H1 (cell line): ENCODE measurements at regions not wholly inside any gene's neighbourhood (a gene's known extent, or its start where the extent isn't known, plus 50 kb on each side); places are given as distances from the start of the nearest gene placed in this dataset.

Experiments
- CTCF ChIA-PET: fragments of 300-600 bp; sonication (Branson Sonifier 250); formaldehyde crosslinking; loops from one replicate; lab custom pipeline; 2021; ENCODE audit not compliant: partially characterized antibody; lab: Charles Lee
- POLR2A ChIA-PET: fragments of 300-600 bp; sonication (Branson Sonifier 250); formaldehyde crosslinking; loops from one replicate; lab custom pipeline; 2021; ENCODE audit warnings: inconsistent platforms; ENCODE audit not compliant: partially characterized antibody; lab: Charles Lee
- DNase-seq, 2 experiments: peaks; one replicate each; pipeline versions ENCODE4 v3.0.0 to v3.0.0-alpha.2; 2010 to 2022; ENCODE audit warnings: low spot score in 2 of 2, low read depth in 1 of 2, mixed read lengths in 1 of 2
- FAIRE-seq: peaks from 2 replicates; lab custom pipeline; 2011; peaks lifted over from hg19 to GRCh38; lab: Jason Lieb, UNC
- H2AFZ ChIP-seq: 2 replicates; pipeline ENCODE4 v1.8.1; 2012; ENCODE audit warnings: low read length, inconsistent platforms
- H2AK5ac ChIP-seq: 2 replicates; pipeline ENCODE4 v1.6.1; 2013; ENCODE audit warnings: low read depth, low read length
- H2BK120ac ChIP-seq: replicated peaks from 2 replicates; pipeline ENCODE3; 2013; ENCODE audit warnings: low read depth, low read length, inconsistent platforms
- H2BK12ac ChIP-seq: 2 replicates; pipeline ENCODE4 v1.6.1; 2013; ENCODE audit warnings: low read depth, low read length
- H2BK15ac ChIP-seq: 2 replicates; pipeline ENCODE4 v1.6.1; 2013; ENCODE audit warnings: low read length
- H2BK20ac ChIP-seq: 2 replicates; pipeline ENCODE4 v1.6.1; 2013; ENCODE audit warnings: low read length
- H2BK5ac ChIP-seq: 2 replicates; pipeline ENCODE4 v1.6.1; 2013; ENCODE audit warnings: low read depth, low read length
- H3K14ac ChIP-seq: 2 replicates; pipeline ENCODE4 v1.6.1; 2013; ENCODE audit warnings: inconsistent platforms; ENCODE audit not compliant: insufficient read length
- H3K18ac ChIP-seq: 2 replicates; pipeline ENCODE4 v1.6.1; 2013; ENCODE audit warnings: low read length; ENCODE audit errors: extremely low read depth
- H3K23ac ChIP-seq: 2 replicates; pipeline ENCODE4 v1.6.1; 2013; ENCODE audit warnings: inconsistent platforms; ENCODE audit not compliant: insufficient read length
- H3K23me2 ChIP-seq: 2 replicates; pipeline ENCODE4 v1.6.1; 2013; ENCODE audit warnings: low read depth, low read length
- H3K27ac ChIP-seq: 2 replicates; pipeline ENCODE4 v1.6.1; 2011; ENCODE audit warnings: low read depth, low read length, inconsistent platforms
- H3K27me3 ChIP-seq, 4 experiments: replicated peaks in 1 of 4; 1 replicate in 1 of 4; 2 replicates in 3 of 4; pipeline versions ENCODE4 v1.6.1 to v1.8.1; 2011 to 2013; ENCODE audit warnings: low read length in 3 of 4, mild to moderate bottlenecking in 3 of 4, inconsistent platforms in 2 of 4, mixed read lengths in 2 of 4, moderate library complexity in 1 of 4; ENCODE audit not compliant: control insufficient read depth in 3 of 4, insufficient read depth in 3 of 4; ENCODE audit errors: extremely low read depth in 1 of 4
- H3K36me3 ChIP-seq, 4 experiments: 2 replicates each; pipeline versions ENCODE4 v1.6.1 to v1.8.1; 2011 to 2013; ENCODE audit warnings: mild to moderate bottlenecking in 4 of 4, low read length in 3 of 4, moderate library complexity in 2 of 4, control low read depth in 1 of 4, inconsistent platforms in 1 of 4; ENCODE audit not compliant: insufficient read depth in 4 of 4, control insufficient read depth in 2 of 4
- H3K4ac ChIP-seq: replicated peaks from 2 replicates; pipeline ENCODE3; 2013; ENCODE audit warnings: low read length, low read depth, mixed read lengths, inconsistent platforms; ENCODE audit not compliant: insufficient read length
- H3K4me1 ChIP-seq, 4 experiments: replicated peaks in 1 of 4; 1 replicate in 1 of 4; 2 replicates in 3 of 4; pipeline versions ENCODE4 v1.6.1 to v1.8.1; 2011 to 2013; ENCODE audit warnings: low read length in 3 of 4, inconsistent platforms in 2 of 4, mixed read lengths in 1 of 4; ENCODE audit not compliant: insufficient read depth in 4 of 4, control insufficient read depth in 3 of 4
- H3K4me2 ChIP-seq, 2 experiments: 2 replicates each; pipeline versions ENCODE4 v1.6.1 to v1.8.1; 2011 to 2013; ENCODE audit warnings: low read depth in 2 of 2, low read length in 2 of 2, control low read depth in 1 of 2, inconsistent platforms in 1 of 2, mild to moderate bottlenecking in 1 of 2; ENCODE audit not compliant: insufficient read depth in 1 of 2
- H3K4me3 ChIP-seq, 4 experiments: fragments of 200-600, 300-600 bp in 1 of 4; sonication (generic), shearing (Covaris generic), sonication (Bioruptor Twin) in 1 of 4; 2 replicates each; pipeline versions ENCODE4 v1.5.1 to v1.8.1; 2011 to 2016; ENCODE audit warnings: low read length in 4 of 4, low read depth in 3 of 4, control low read depth in 2 of 4, inconsistent platforms in 2 of 4, mild to moderate bottlenecking in 2 of 4, mixed read lengths in 1 of 4, moderate library complexity in 1 of 4; ENCODE audit not compliant: insufficient read depth in 2 of 4; ENCODE audit errors: extremely low read depth in 1 of 4
- H3K56ac ChIP-seq: replicated peaks from 2 replicates; pipeline ENCODE3; 2013; ENCODE audit warnings: low read depth, mild to moderate bottlenecking, mixed read lengths, low read length, inconsistent platforms; ENCODE audit not compliant: insufficient read length
- H3K79me1 ChIP-seq: 2 replicates; pipeline ENCODE4 v1.6.1; 2013; ENCODE audit warnings: low read depth, low read length, control low read depth
- H3K79me2 ChIP-seq, 2 experiments: 2 replicates each; pipeline versions ENCODE4 v1.6.1 to v1.8.1; 2012 to 2013; ENCODE audit warnings: low read length in 2 of 2, mild to moderate bottlenecking in 2 of 2, inconsistent platforms in 1 of 2; ENCODE audit not compliant: insufficient read depth in 2 of 2, control insufficient read depth in 1 of 2
- H3K9ac ChIP-seq, 4 experiments: replicated peaks in 1 of 4; 1 replicate in 1 of 4; 2 replicates in 3 of 4; pipeline versions ENCODE4 v1.6.1 to v1.8.1; 2011 to 2013; ENCODE audit warnings: low read depth in 3 of 4, low read length in 3 of 4, control low read depth in 2 of 4, mild to moderate bottlenecking in 2 of 4, moderate library complexity in 2 of 4, inconsistent platforms in 1 of 4; ENCODE audit errors: extremely low read depth in 1 of 4
- H3K9me3 ChIP-seq, 2 experiments: 2 replicates each; pipeline versions ENCODE4 v1.6.1 to v1.8.1; 2012 to 2013; ENCODE audit warnings: mild to moderate bottlenecking in 2 of 2, moderate library complexity in 2 of 2, control low read depth in 1 of 2, inconsistent platforms in 1 of 2, low read depth in 1 of 2, low read length in 1 of 2, mixed read lengths in 1 of 2; ENCODE audit not compliant: insufficient read depth in 2 of 2
- H4K20me1 ChIP-seq, 2 experiments: replicated peaks in 1 of 2; 2 replicates each; pipeline versions ENCODE3 to v1.8.1; 2011 to 2013; ENCODE audit warnings: inconsistent platforms in 2 of 2, low read length in 2 of 2, mild to moderate bottlenecking in 1 of 2; ENCODE audit not compliant: insufficient read depth in 2 of 2, control insufficient read depth in 1 of 2
- H4K5ac ChIP-seq: 2 replicates; pipeline ENCODE4 v1.6.1; 2013; ENCODE audit warnings: low read length, low read depth, mixed read lengths, inconsistent platforms; ENCODE audit not compliant: insufficient read length
- H4K8ac ChIP-seq: 2 replicates; pipeline ENCODE4 v1.8.0; 2013; ENCODE audit warnings: mild to moderate bottlenecking, moderate library complexity, low read length, inconsistent platforms; ENCODE audit not compliant: insufficient read depth; ENCODE audit errors: extremely low read depth
- H4K91ac ChIP-seq: replicated peaks from 2 replicates; pipeline ENCODE3; 2013; ENCODE audit warnings: low read length, mixed read lengths, inconsistent platforms; ENCODE audit not compliant: insufficient read length
- ATF3 ChIP-seq: IDR thresholded peaks from 2 replicates; pipeline ENCODE4 v1.6.1; 2011; ENCODE audit warnings: low read depth, mild to moderate bottlenecking, low read length; ENCODE audit not compliant: insufficient read depth
- CEBPB ChIP-seq: IDR thresholded peaks from 2 replicates; pipeline ENCODE4 v1.6.1; 2012; ENCODE audit warnings: low read depth, low read length
- EGR1 ChIP-seq: IDR thresholded peaks from 2 replicates; pipeline ENCODE4 v1.6.1; 2011; ENCODE audit warnings: low read depth, low read length, borderline replicate concordance
- GTF2F1 ChIP-seq: IDR thresholded peaks from 2 replicates; pipeline ENCODE4 v1.6.1; 2012; ENCODE audit warnings: low read depth, low read length, improper control_type of control experiment, borderline replicate concordance
- HDAC2 ChIP-seq, 2 experiments: fragments of 300-600 bp in 1 of 2; sonication (generic) in 1 of 2; IDR thresholded peaks; 2 replicates each; pipeline ENCODE4 v1.6.1; 2011 to 2012; ENCODE audit warnings: low read depth in 2 of 2, low read length in 2 of 2, mild to moderate bottlenecking in 2 of 2, moderate library complexity in 2 of 2, borderline replicate concordance in 1 of 2, inconsistent platforms in 1 of 2
- POLR2AphosphoS5 ChIP-seq: IDR thresholded peaks from 2 replicates; pipeline ENCODE4 v1.6.1; 2011; ENCODE audit warnings: low read depth, low read length
- SRF ChIP-seq: IDR thresholded peaks from 2 replicates; pipeline ENCODE4 v1.6.1; 2011; ENCODE audit warnings: mild to moderate bottlenecking, low read depth, low read length, moderate library complexity
- TEAD4 ChIP-seq: IDR thresholded peaks from 2 replicates; pipeline ENCODE4 v1.6.1; 2012; ENCODE audit warnings: low read depth, low read length, inconsistent platforms, mixed read lengths
- WGBS, 2 experiments: shearing (Covaris generic) in 1 of 2; methylation state at CpG; one replicate each; pipeline versions ENCODE4 v1.1.6 to v1.1.7; 2013 to 2015; ENCODE audit warnings: low lambda C conversion rate in 2 of 2, mixed read lengths in 2 of 2, inconsistent platforms in 1 of 2, low coverage in 1 of 2, missing lambda C conversion rate in 1 of 2; ENCODE audit not compliant: insufficient replicate concordance in 2 of 2, insufficient coverage in 1 of 2, insufficient read length in 1 of 2; ENCODE audit errors: extremely low coverage in 1 of 2, missing lambda C conversion rate in 1 of 2; 5-methylcytosine and 5-hydroxymethylcytosine counted together
- TF ChIP-seq, protein P1 (sequence below): IDR thresholded peaks from 2 replicates; pipeline ENCODE4 v1.6.1; 2012; ENCODE audit warnings: inconsistent platforms

- Histone ChIP-seq H2BK5ac (no peak overlapping the region), H2BK12ac (peak overlapping the region; percentile 90; the same call in 1 of the 2 replicates), H2BK120ac (no peak overlapping the region), H3K4ac (no peak overlapping the region), H3K4me1 (no peaks in the 10 kb centered on the region), H3K27me3 (no peaks in the 10 kb centered on the region), H3K9ac (no peak overlapping the region), H3K27ac (no peak overlapping the region), H3K14ac (no peak overlapping the region), H3K79me2 (no peaks in the 10 kb centered on the region), H3K4me3 (no peak overlapping the region), H3K56ac (no peak overlapping the region), H3K4me2 (no peak overlapping the region), H2BK20ac (no peak overlapping the region), H4K91ac (no peak overlapping the region), H3K36me3 (no peaks in the 10 kb centered on the region), H2AFZ (no peak overlapping the region), H4K8ac (no peak overlapping the region), H3K18ac (no peak overlapping the region), H2BK15ac (0 out of 2 replicates have a peak overlapping the region, but pooled peaks have one; percentile 72), H2AK5ac (no peak overlapping the region), H3K23me2 (no peaks in the 10 kb centered on the region), H4K5ac (no peak overlapping the region), H3K79me1 (no peaks in the 10 kb centered on the region), H3K23ac (no peak overlapping the region), H3K9me3 (no peaks in the 10 kb centered on the region), H4K20me1 (no peaks in the 10 kb centered on the region)
- no peak for FAIRE-seq
- DNase-seq: no peak
- CTCF ChIA-PET: interaction anchor here (0.7 to 1.4 kb wide), 3 partner anchors 53 to 388 kb away, joined by 3 to 5 read pairs (median 3); no protein-coding TSS in a partner anchor
- TF ChIP-seq POLR2AphosphoS5: no peak
- TF ChIP-seq, protein P1, sequence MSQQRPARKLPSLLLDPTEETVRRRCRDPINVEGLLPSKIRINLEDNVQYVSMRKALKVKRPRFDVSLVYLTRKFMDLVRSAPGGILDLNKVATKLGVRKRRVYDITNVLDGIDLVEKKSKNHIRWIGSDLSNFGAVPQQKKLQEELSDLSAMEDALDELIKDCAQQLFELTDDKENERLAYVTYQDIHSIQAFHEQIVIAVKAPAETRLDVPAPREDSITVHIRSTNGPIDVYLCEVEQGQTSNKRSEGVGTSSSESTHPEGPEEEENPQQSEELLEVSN: no peak
- TF ChIP-seq GTF2F1: no peak
- no peak for TF ChIP-seq CEBPB
- TF ChIP-seq ATF3: no peak
- TF ChIP-seq TEAD4: no peak
- no peak for TF ChIP-seq EGR1
- TF ChIP-seq SRF: no peak
- TF ChIP-seq HDAC2 (IDR thresholded peaks at IDR 0.05; ENCODE audit: borderline replicate concordance in 1 of 2, low read depth in 2 of 2, low read length in 2 of 2): no peak
- POLR2A ChIA-PET: no interaction called here
- 88% methylated on average over 4 of the region's 4 CpGs; no CpG with 5 or more reads in 1 of the 2 experiments for WGBS, 2 experiments
Observed at GRCh38 chr10:28180654-28181053, 122.2 kb downstream of the MPP7 start.
